SKM-1 treated with dmso at 0.1 percent for 144 hours (cell line): ENCODE measurements at regions not wholly inside any gene's neighbourhood (a gene's known extent, or its start where the extent isn't known, plus 50 kb on each side); places are given as distances from the start of the nearest gene placed in this dataset.

ENCODE experiments used
- DNase-seq: peaks from one replicate; lab custom pipeline; 2025; ENCODE audit not compliant: unreplicated experiment; lab: John Stamatoyannopoulos, UW

- no peak for DNase-seq
Observed at GRCh38 chr4:25569716-25570115, 85.9 kb upstream of the SLC34A2 start.

GRCh38 chr4:25575611-25576010 is 80.0 kb upstream of the SLC34A2 start:
- DNase-seq = no peak

GRCh38 chr4:25578432-25578831 is 77.2 kb upstream of the SLC34A2 start:
- DNase-seq = no peak

GRCh38 chr4:25580633-25581467 is 74.8 kb upstream of the SLC34A2 start:
- DNase-seq = no peak

GRCh38 chr4:25585901-25586523 is 69.6 kb upstream of the SLC34A2 start:
- DNase-seq = no peak

- no peak for DNase-seq
Observed at GRCh38 chr4:25588206-25588605, 67.4 kb upstream of the SLC34A2 start.

- DNase-seq = no peak
Observed at GRCh38 chr4:25590171-25590570, 65.5 kb upstream of the SLC34A2 start.

- DNase-seq = no peak
Observed at GRCh38 chr4:25592736-25593135, 62.9 kb upstream of the SLC34A2 start.
